ENCODE measurements at regions not wholly inside any gene's neighbourhood (a gene's known extent, or its start where the extent isn't known, plus 50 kb on each side); places are given as distances from the start of the nearest gene placed in this dataset.

- TF ChIP-seq ZHX2 (IDR thresholded peaks at IDR 0.05; ENCODE audit: low read depth) (no peak), ZHX2 (CRISPR knock-in tag; IDR thresholded peaks at IDR 0.05; ENCODE audit: borderline replicate concordance) (no peak), MIER2 (CRISPR knock-in tag; IDR thresholded peaks at IDR 0.05) (no peak), ZFP1 (CRISPR knock-in tag; IDR thresholded peaks at IDR 0.05) (no peak), ZNF432 (CRISPR knock-in tag; IDR thresholded peaks at IDR 0.05; ENCODE audit: borderline replicate concordance) (no peak), LRRFIP1 (CRISPR knock-in tag; conservative IDR thresholded peaks at IDR 0.05) (no peak), ARNTL (CRISPR knock-in tag; IDR thresholded peaks at IDR 0.05) (no peak), HHEX (CRISPR knock-in tag; IDR thresholded peaks at IDR 0.05) (no peak), ZSCAN25 (CRISPR knock-in tag; IDR thresholded peaks at IDR 0.05) (no peak), ZNF235 (CRISPR knock-in tag; IDR thresholded peaks at IDR 0.05; ENCODE audit: borderline replicate concordance) (no peak), SALL2 (CRISPR knock-in tag; IDR thresholded peaks at IDR 0.05) (no peak), ZNF569 (CRISPR knock-in tag; IDR thresholded peaks at IDR 0.05; ENCODE audit: borderline replicate concordance) (no peak), HMG20B (CRISPR knock-in tag; conservative IDR thresholded peaks at IDR 0.05) (no peak), SP2 (CRISPR knock-in tag; IDR thresholded peaks at IDR 0.05) (no peak; the same call in 1 of the 2 replicates), ZNF75D (CRISPR knock-in tag; IDR thresholded peaks at IDR 0.05; ENCODE audit: borderline replicate concordance) (no peak), CENPT (CRISPR knock-in tag; IDR thresholded peaks at IDR 0.05; ENCODE audit: low read depth) (no peak), ATF7 (IDR thresholded peaks at IDR 0.05) (no peak), ATF7 (CRISPR knock-in tag; IDR thresholded peaks at IDR 0.05) (no peak), ZNF660 (CRISPR knock-in tag; IDR thresholded peaks at IDR 0.05; ENCODE audit: borderline replicate concordance, low read depth) (no peak)
Observed at GRCh38 chr6:105992315-105992961, 93.7 kb upstream of the PRDM1 start (continued).
